ENCODE measurements at regions not wholly inside any gene's neighbourhood (a gene's known extent, or its start where the extent isn't known, plus 50 kb on each side); places are given as distances from the start of the nearest gene placed in this dataset.

- TF ChIP-seq SUZ12 (IDR thresholded peaks at IDR 0.05; ENCODE audit: low read length), result no peak
- TF ChIP-seq POU5F1 (IDR thresholded peaks at IDR 0.05; ENCODE audit: low read depth, low read length), result no peak
- no peak for TF ChIP-seq SIRT6 (IDR thresholded peaks at IDR 0.05; ENCODE audit: low read length)
- no peak for TF ChIP-seq HDAC6 (IDR thresholded peaks at IDR 0.05; ENCODE audit: low read depth, low read length)
- TF ChIP-seq SRF (IDR thresholded peaks at IDR 0.05; ENCODE audit: low read depth, low read length), result no peak
- no peak for TF ChIP-seq HDAC2 (IDR thresholded peaks at IDR 0.05; ENCODE audit: borderline replicate concordance in 1 of 2, low read depth in 2 of 2, low read length in 2 of 2)
- TF ChIP-seq SP4 (IDR thresholded peaks at IDR 0.05; ENCODE audit: low read length), result no peak
Observed at GRCh38 chr1:47515164-47515789, 77.4 kb downstream of the FOXD2 start (continued).

All from H1 (cell line).